Gastroesophageal sphincter (tissue), 4 donors: ENCODE measurements at regions not wholly inside any gene's neighbourhood (a gene's known extent, or its start where the extent isn't known, plus 50 kb on each side); places are given as distances from the start of the nearest gene placed in this dataset.
"Not testable (repeated sequence)": the region's sequence is repeated elsewhere in the genome, so short reads cannot be mapped to it uniquely, and the experiment has no call there.

Experiments
- ATAC-seq: fragments of 150-250 bp; one replicate; pipeline ENCODE4 v1.9.1; 2016; ENCODE audit warnings: mild to moderate bottlenecking, moderate library complexity
- H3K27ac ChIP-seq, 4 donors: fragments of 200-600 bp; sonication (generic) in 3 of 4; 1 replicate in 3 of 4; 2 replicates in 1 of 4; pipeline ENCODE4 v1.5.1; 2016 to 2019
- H3K27me3 ChIP-seq: fragments of 200-600 bp; sonication (generic); one replicate; pipeline ENCODE4 v1.5.1; 2019
- H3K36me3 ChIP-seq, 2 donors: fragments of 200-600 bp; sonication (generic); one replicate each; pipeline ENCODE4 v1.5.1; 2019; ENCODE audit warnings: control low read depth in 1 of 2
- H3K4me1 ChIP-seq, 3 donors: fragments of 200-600 bp; sonication (generic); 1 replicate in 2 of 3; 2 replicates in 1 of 3; pipeline ENCODE4 v1.5.1; 2016 to 2019; ENCODE audit warnings: control low read depth in 2 of 3
- H3K4me3 ChIP-seq, 2 donors: fragments of 200-600 bp; sonication (generic); one replicate each; pipeline ENCODE4 v1.5.1; 2019; ENCODE audit warnings: mild to moderate bottlenecking in 1 of 2, moderate library complexity in 1 of 2
- H3K9me3 ChIP-seq, 3 donors: fragments of 200-600 bp; sonication (generic); one replicate each; pipeline ENCODE4 v1.5.1; 2017 to 2019; ENCODE audit warnings: control low read depth in 2 of 3
- CTCF ChIP-seq, 4 experiments: fragments of 200-600 bp in 2 of 4; fragments of 450-650 bp in 2 of 4; sonication (generic) in 1 of 4; IDR thresholded peaks; one replicate each; pipeline ENCODE4 v1.5.1; 2017 to 2019; ENCODE audit warnings: antibody characterized with exemption in 4 of 4, mild to moderate bottlenecking in 2 of 4, moderate library complexity in 2 of 4
- EP300 ChIP-seq: sonication (generic); formaldehyde crosslinking; IDR thresholded peaks from one replicate; pipeline ENCODE4 v1.6.1; 2017; ENCODE audit warnings: antibody characterized with exemption, mild to moderate bottlenecking
- POLR2A ChIP-seq, 2 donors: fragments of 450-650 bp; IDR thresholded peaks; one replicate each; pipeline ENCODE4 v1.6.1; 2017; ENCODE audit warnings: antibody characterized with exemption in 2 of 2, mild to moderate bottlenecking in 2 of 2, moderate library complexity in 1 of 2
- POLR2AphosphoS5 ChIP-seq: sonication (generic); formaldehyde crosslinking; IDR thresholded peaks from one replicate; pipeline ENCODE4 v1.6.1; 2017; ENCODE audit warnings: antibody characterized with exemption
- WGBS, 2 donors: methylation state at CpG; one replicate each; pipeline ENCODE4 v1.1.5; 2018; ENCODE audit warnings: low coverage in 1 of 2; 5-methylcytosine and 5-hydroxymethylcytosine counted together

- WGBS, 2 donors: 74% methylated on average over 3 of the region's 3 CpGs; no CpG with 5 or more reads in 1 of the 2 donors
- Histone ChIP-seq H3K27me3 (no peaks in the 10 kb centered on the region), H3K9me3 (no peaks in the 10 kb centered on the region), H3K4me1 (no peaks in the 10 kb centered on the region), H3K27ac (no peak overlapping the region), H3K36me3 (no peaks in the 10 kb centered on the region), H3K4me3 (no peak overlapping the region)
- TF ChIP-seq POLR2AphosphoS5 (no peak), CTCF (IDR thresholded peaks at IDR 0.05) (no peak), POLR2A (IDR thresholded peaks at IDR 0.05) (no peak)
- ATAC-seq: no peak
Measured at GRCh38 chrX:77017093-77017492, 430.1 kb upstream of the FGF16 start.

DNA sequence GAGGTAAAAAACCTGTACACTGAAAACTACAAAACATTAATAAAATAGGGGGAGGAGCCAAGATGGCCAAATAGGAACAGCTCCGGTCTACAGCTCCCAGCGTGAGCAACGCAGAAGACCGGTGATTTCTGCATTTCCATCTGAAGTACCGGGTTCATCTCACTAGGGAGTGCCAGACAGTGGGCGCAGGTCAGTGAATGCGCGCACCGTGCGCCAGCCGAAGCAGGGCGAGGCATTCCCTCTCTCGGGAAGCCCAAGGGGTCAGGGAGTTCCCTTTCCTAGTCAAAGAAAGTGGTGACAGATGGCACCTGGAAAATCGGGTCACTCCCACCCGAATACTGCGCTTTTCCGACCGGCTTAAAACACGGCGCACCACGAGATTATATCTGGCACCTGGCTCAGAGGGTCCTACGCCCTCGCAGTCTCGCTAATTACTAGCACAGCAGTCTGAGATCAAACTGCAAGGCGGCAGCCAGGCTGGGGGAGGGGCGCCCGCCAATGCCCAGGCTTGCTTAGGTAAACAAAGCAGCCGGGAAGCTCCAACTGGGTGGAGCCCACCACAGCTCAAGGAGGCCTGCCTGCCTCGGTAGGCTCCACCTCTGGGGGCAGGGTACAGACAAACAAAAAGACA, 400.9 kb upstream of the FGF16 start:
- H3K36me3 ChIP-seq, H3K27me3 ChIP-seq, H3K9me3 ChIP-seq, ATAC-seq, H3K4me1 ChIP-seq: not testable (repeated sequence)
- Histone ChIP-seq H3K4me3 (peak overlapping the region; percentile 18 to 41), H3K27ac (peak overlapping the region in 1 of 4 donors; percentile 25)
- 0 to 3% methylated on average over 5 to 9 of the region's 29 CpGs for WGBS, 2 donors

DNA sequence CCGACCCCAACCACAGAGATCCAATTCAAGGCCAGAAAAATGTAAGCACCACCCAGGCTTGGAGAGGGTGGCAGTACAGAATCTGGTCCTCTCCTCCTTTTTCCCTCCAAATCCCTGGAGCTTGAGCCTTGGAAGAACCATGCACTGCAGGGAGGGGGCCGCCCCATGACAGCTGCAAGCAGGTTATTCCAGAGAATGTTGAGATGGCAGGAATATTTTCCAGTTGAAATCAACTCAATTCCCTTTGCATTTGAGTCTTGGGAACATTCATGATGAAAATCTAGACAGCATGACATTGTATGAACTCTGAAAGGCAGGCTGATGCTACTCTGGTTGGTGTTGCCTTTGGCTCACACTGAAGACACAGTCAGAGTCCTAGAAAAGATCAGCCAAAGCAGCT, 386.6 kb upstream of the FGF16 start:
- WGBS, 2 donors: 60% methylated on average over 1 of the region's 2 CpGs; no CpG with 5 or more reads in 1 of the 2 donors
- Histone ChIP-seq H3K36me3 (no peaks in the 10 kb centered on the region), H3K27me3 (no peaks in the 10 kb centered on the region), H3K9me3 (no peaks in the 10 kb centered on the region), H3K27ac (no peak overlapping the region), H3K4me3 (no peak overlapping the region), H3K4me1 (no peaks in the 10 kb centered on the region)
- no peak for TF ChIP-seq POLR2AphosphoS5
- ATAC-seq: no peak

DNA sequence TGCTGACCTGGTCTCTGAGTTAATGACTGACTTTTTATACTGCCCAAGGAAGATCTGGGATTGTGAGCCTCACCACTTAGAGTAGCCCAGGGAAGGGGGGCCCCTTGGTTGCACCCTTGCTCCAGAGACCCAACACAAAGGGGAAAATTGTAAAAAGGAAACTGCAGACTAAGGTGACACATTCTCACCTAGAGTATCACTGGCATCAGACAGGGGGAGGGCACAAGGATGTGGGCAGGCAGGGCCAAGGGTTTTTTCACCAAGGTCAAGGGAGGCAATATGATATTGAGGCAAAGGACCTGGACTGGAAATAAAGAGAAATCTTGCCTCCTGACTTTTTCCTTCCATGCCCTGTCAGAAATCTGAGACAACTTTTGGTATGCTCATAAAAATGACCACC, 386.2 kb upstream of the FGF16 start:
- H3K27me3 ChIP-seq: no peaks in the 10 kb centered on the region
- TF ChIP-seq EP300: no peak
- no peak for TF ChIP-seq POLR2AphosphoS5
- TF ChIP-seq CTCF (IDR thresholded peaks at IDR 0.05): no peak
- no peak for TF ChIP-seq POLR2A (IDR thresholded peaks at IDR 0.05)
- H3K9me3 ChIP-seq: no peaks in the 10 kb centered on the region
- H3K36me3 ChIP-seq: no peaks in the 10 kb centered on the region
- H3K27ac ChIP-seq: no peak overlapping the region
- no peaks in the 10 kb centered on the region for H3K4me1 ChIP-seq
- ATAC-seq: no peak
- no peak overlapping the region for H3K4me3 ChIP-seq

DNA sequence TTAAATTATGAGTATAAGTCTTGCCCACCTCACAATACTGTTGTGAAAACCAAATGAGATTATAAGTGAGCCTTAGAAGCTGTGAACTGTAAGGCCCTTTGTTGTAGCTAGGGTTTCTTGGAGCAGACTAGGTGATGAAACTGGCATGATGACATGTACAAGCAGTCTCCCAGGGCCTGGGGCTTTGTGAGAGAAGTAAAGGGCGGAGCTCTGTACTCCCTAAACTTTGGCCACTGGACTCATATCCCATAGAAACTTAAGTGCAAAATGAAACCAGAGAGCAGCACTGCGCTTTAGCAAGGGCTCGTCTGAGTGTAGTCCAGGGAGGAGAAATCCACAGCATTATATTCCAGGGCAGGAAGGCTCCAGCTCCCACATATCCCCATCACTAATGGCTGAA, 385.6 kb upstream of the FGF16 start:
- no peak for ATAC-seq
- no peak for TF ChIP-seq CTCF (IDR thresholded peaks at IDR 0.05)
- TF ChIP-seq POLR2AphosphoS5: no peak
- TF ChIP-seq EP300: no peak
- no peak for TF ChIP-seq POLR2A (IDR thresholded peaks at IDR 0.05)
- no peaks in the 10 kb centered on the region for H3K36me3 ChIP-seq
- H3K27ac ChIP-seq: no peak overlapping the region
- H3K4me1 ChIP-seq: no peaks in the 10 kb centered on the region
- H3K4me3 ChIP-seq: no peak overlapping the region
- no peaks in the 10 kb centered on the region for H3K27me3 ChIP-seq
- H3K9me3 ChIP-seq: no peaks in the 10 kb centered on the region
- WGBS, 2 donors: 53% methylated on average over 3 of the region's 3 CpGs; no CpG with 5 or more reads in 1 of the 2 donors

DNA sequence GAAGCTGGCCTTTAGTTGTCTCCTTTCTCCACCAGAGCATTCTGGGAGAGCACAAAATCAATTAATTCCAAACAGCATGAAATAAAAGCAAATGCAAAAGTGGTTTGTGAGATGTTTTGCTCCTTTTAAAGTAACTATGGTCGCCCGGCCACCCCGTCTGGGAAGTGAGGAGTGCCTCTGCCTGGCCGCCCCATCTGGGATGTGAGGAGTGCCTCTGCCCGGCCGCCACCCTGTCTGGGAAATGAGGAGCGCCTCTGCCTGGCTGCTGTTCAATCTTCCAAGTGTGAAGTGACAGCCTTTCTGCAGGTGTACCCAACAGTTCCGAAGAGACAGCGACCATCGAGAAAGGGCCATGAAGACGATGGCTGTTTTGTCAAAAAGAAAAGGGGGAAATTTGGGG, 381.3 kb upstream of the FGF16 start:
- H3K36me3 ChIP-seq: no peaks in the 10 kb centered on the region
- no peaks in the 10 kb centered on the region for H3K4me1 ChIP-seq
- no peaks in the 10 kb centered on the region for H3K27me3 ChIP-seq
- no peak overlapping the region for H3K27ac ChIP-seq
- 40% methylated on average over 1 of the region's 11 CpGs; no CpG with 5 or more reads in 1 of the 2 donors for WGBS, 2 donors
- no peaks in the 10 kb centered on the region for H3K9me3 ChIP-seq
- TF ChIP-seq CTCF (IDR thresholded peaks at IDR 0.05) (no peak), POLR2A (IDR thresholded peaks at IDR 0.05) (no peak), EP300 (no peak), POLR2AphosphoS5 (no peak)
- ATAC-seq: no peak
- no peak overlapping the region for H3K4me3 ChIP-seq
